ENCODE measurements at regions not wholly inside any gene's neighbourhood (a gene's known extent, or its start where the extent isn't known, plus 50 kb on each side); places are given as distances from the start of the nearest gene placed in this dataset.

DNA sequence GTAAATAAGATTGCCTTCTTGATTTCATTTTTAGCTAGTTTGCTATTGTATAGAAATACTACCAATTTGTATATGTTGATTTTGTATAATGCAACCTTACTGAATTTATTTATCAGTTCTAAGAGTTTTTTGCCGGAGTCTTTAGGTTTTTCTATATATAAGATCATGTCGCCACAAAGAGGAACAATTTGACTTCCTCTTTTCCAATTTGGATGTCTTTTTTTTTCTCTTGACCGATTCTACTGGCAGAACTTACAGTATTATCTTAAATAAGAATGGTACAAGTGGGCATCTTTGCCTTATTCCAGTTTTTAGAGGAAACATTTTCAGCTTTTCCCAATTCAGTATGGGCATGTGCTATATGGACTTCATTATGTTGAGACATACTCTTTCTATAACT, 624.7 kb upstream of the ACO1 start:
- TF ChIP-seq EZH2phosphoT487 (IDR thresholded peaks at IDR 0.05; ENCODE audit: borderline replicate concordance), result no peak
- no peak for TF ChIP-seq CEBPB (IDR thresholded peaks at IDR 0.05; ENCODE audit: low read depth)
- TF ChIP-seq, protein P1, sequence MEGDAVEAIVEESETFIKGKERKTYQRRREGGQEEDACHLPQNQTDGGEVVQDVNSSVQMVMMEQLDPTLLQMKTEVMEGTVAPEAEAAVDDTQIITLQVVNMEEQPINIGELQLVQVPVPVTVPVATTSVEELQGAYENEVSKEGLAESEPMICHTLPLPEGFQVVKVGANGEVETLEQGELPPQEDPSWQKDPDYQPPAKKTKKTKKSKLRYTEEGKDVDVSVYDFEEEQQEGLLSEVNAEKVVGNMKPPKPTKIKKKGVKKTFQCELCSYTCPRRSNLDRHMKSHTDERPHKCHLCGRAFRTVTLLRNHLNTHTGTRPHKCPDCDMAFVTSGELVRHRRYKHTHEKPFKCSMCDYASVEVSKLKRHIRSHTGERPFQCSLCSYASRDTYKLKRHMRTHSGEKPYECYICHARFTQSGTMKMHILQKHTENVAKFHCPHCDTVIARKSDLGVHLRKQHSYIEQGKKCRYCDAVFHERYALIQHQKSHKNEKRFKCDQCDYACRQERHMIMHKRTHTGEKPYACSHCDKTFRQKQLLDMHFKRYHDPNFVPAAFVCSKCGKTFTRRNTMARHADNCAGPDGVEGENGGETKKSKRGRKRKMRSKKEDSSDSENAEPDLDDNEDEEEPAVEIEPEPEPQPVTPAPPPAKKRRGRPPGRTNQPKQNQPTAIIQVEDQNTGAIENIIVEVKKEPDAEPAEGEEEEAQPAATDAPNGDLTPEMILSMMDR (IDR thresholded peaks at IDR 0.05 in 2 of 3, conservative IDR thresholded peaks at IDR 0.05 in 1 of 3; ENCODE audit: borderline replicate concordance in 1 of 3, insufficient read depth in 1 of 3, low read depth in 2 of 3, low read length in 2 of 3), result no peak
- no peak for TF ChIP-seq EZH2 (IDR thresholded peaks at IDR 0.05)
- no peak for TF ChIP-seq POLR2A (IDR thresholded peaks at IDR 0.05; ENCODE audit: borderline replicate concordance, extremely low read depth, insufficient read depth, insufficient read length)
- TF ChIP-seq POLR2AphosphoS5 (IDR thresholded peaks at IDR 0.05; ENCODE audit: low read depth, low read length), result no peak
- TF ChIP-seq YY1 (IDR thresholded peaks at IDR 0.05; ENCODE audit: extremely low read depth, insufficient replicate concordance, low read depth, low read length), result no peak
- TF ChIP-seq JUND (IDR thresholded peaks at IDR 0.05), result no peak
- TF ChIP-seq SP1 (IDR thresholded peaks at IDR 0.05; ENCODE audit: low read depth), result no peak
